ENCODE measurements at regions not wholly inside any gene's neighbourhood (a gene's known extent, or its start where the extent isn't known, plus 50 kb on each side); places are given as distances from the start of the nearest gene placed in this dataset.
"Not testable (repeated sequence)": the region's sequence is repeated elsewhere in the genome, so short reads cannot be mapped to it uniquely, and the experiment has no call there.

GRCh38 chr3:48068886-48069285, 52.7 kb upstream of the MAP4 start:
- no peak for DNase-seq
- peak overlapping the region; percentile 61 to 81 (median 75) for H3K27ac ChIP-seq
- peak overlapping the region in 1 of 4 donors; percentile 8 for H3K4me3 ChIP-seq
- H3K9me3 ChIP-seq: no peaks in the 10 kb centered on the region
- intact Hi-C loops (cut with DNase I; ENCODE audit: low total_unique reads): no loop called here
- TF ChIP-seq, protein P1, sequence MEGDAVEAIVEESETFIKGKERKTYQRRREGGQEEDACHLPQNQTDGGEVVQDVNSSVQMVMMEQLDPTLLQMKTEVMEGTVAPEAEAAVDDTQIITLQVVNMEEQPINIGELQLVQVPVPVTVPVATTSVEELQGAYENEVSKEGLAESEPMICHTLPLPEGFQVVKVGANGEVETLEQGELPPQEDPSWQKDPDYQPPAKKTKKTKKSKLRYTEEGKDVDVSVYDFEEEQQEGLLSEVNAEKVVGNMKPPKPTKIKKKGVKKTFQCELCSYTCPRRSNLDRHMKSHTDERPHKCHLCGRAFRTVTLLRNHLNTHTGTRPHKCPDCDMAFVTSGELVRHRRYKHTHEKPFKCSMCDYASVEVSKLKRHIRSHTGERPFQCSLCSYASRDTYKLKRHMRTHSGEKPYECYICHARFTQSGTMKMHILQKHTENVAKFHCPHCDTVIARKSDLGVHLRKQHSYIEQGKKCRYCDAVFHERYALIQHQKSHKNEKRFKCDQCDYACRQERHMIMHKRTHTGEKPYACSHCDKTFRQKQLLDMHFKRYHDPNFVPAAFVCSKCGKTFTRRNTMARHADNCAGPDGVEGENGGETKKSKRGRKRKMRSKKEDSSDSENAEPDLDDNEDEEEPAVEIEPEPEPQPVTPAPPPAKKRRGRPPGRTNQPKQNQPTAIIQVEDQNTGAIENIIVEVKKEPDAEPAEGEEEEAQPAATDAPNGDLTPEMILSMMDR (IDR thresholded peaks at IDR 0.05 in 4 of 5, conservative IDR thresholded peaks at IDR 0.05 in 1 of 5): no peak
- TF ChIP-seq POLR2A (IDR thresholded peaks at IDR 0.05): no peak
- no peaks in the 10 kb centered on the region for H3K27me3 ChIP-seq
- peaks cover 70 to 74% of the 10 kb centered on the region in 2 donors for H3K4me1 ChIP-seq
- peak; percentile 32 to 39 for ATAC-seq
- no peaks in the 10 kb centered on the region for H3K36me3 ChIP-seq
- in situ Hi-C loops (cut with MboI; ENCODE audit: low sequenced_read_pairs in 4 of 4): no loop called here

GRCh38 chr3:48068320-48068719, 52.1 kb upstream of the MAP4 start:
- peak in 1 of 2 donors; percentile 28 for DNase-seq
- intact Hi-C loops (cut with DNase I; ENCODE audit: low total_unique reads); H3K36me3 ChIP-seq; H3K9me3 ChIP-seq; in situ Hi-C loops (cut with MboI; ENCODE audit: low sequenced_read_pairs in 4 of 4); ATAC-seq; H3K27me3 ChIP-seq: not testable (repeated sequence)
- H3K27ac ChIP-seq: peak overlapping the region; percentile 61 to 81 (median 75)
- peaks cover 70 to 79% of the 10 kb centered on the region in 2 donors for H3K4me1 ChIP-seq
- peak overlapping the region in 1 of 4 donors; percentile 8 for H3K4me3 ChIP-seq

DNA sequence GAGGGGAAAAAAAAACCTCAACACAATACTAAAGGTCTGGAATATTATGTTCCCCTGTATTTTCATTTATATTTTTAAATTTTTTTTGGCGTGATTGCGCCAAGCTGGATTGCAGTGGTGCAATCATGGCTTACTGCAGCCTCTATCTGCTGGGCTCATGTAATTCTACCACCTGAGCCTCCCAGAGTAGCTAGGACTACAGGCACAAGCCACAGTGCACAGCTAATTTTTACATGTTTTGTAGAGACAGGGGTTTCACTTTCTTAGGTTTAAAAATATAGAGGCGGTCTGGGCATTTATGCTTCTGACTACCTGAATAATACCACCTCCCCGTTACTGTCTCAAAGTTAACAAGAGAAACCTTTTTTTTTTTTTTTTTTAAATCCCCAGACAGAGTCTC, 51.1 kb upstream of the MAP4 start:
- TF ChIP-seq, protein P1 (IDR thresholded peaks at IDR 0.05 in 4 of 5, conservative IDR thresholded peaks at IDR 0.05 in 1 of 5): no peak
- TF ChIP-seq POLR2A (IDR thresholded peaks at IDR 0.05): no peak
- no peak overlapping the region for H3K4me3 ChIP-seq
- H3K36me3 ChIP-seq: no peaks in the 10 kb centered on the region
- in situ Hi-C loops (cut with MboI; ENCODE audit: low sequenced_read_pairs in 4 of 4): no loop called here
- intact Hi-C loops (cut with DNase I; ENCODE audit: low total_unique reads): no loop called here
- H3K9me3 ChIP-seq: no peaks in the 10 kb centered on the region
- no peaks in the 10 kb centered on the region for H3K27me3 ChIP-seq
- ATAC-seq (no peak), DNase-seq (peak in 1 of 2 donors; percentile 10)
- H3K4me1 ChIP-seq: peaks cover 63 to 69% of the 10 kb centered on the region in 2 donors
- peak overlapping the region in 3 of 4 donors; percentile 71 to 81 (median 79) for H3K27ac ChIP-seq

All from gastrocnemius medialis (tissue), 4 donors.